Endodermal cell (in vitro differentiated cells): ENCODE measurements at regions not wholly inside any gene's neighbourhood (a gene's known extent, or its start where the extent isn't known, plus 50 kb on each side); places are given as distances from the start of the nearest gene placed in this dataset.

Source experiments
- DNase-seq: peaks from one replicate; pipeline ENCODE4 v3.0.0-alpha.2; 2017
- H3K27ac ChIP-seq: 2 replicates; pipeline ENCODE4 v1.5.1; 2013; ENCODE audit warnings: mild to moderate bottlenecking, low read depth, low read length, moderate library complexity
- H3K27me3 ChIP-seq: 2 replicates; pipeline ENCODE4 v1.6.1; 2013; ENCODE audit warnings: mild to moderate bottlenecking, low read length, moderate library complexity; ENCODE audit not compliant: insufficient read depth, control insufficient read depth, poor library complexity, severe bottlenecking
- H3K36me3 ChIP-seq: 2 replicates; pipeline ENCODE4 v1.7.0; 2013; ENCODE audit warnings: mild to moderate bottlenecking, low read length, moderate library complexity; ENCODE audit not compliant: control insufficient read depth, insufficient read depth
- H3K4me1 ChIP-seq: one replicate; pipeline ENCODE4 v1.7.0; 2013; ENCODE audit warnings: low read length; ENCODE audit not compliant: control insufficient read depth, insufficient read depth
- H3K4me3 ChIP-seq: 2 replicates; pipeline ENCODE4 v1.5.1; 2013; ENCODE audit warnings: mild to moderate bottlenecking, low read length, moderate library complexity
- H3K9ac ChIP-seq: 2 replicates; pipeline ENCODE4 v1.6.1; 2013; ENCODE audit warnings: mild to moderate bottlenecking, low read length, moderate library complexity; ENCODE audit not compliant: poor library complexity, severe bottlenecking; ENCODE audit errors: extremely low read depth
- H3K9me3 ChIP-seq: 2 replicates; pipeline ENCODE4 v1.6.1; 2013; ENCODE audit warnings: mild to moderate bottlenecking, low read length, moderate library complexity; ENCODE audit not compliant: control insufficient read depth
- H3K27ac Mint-ChIP-seq: 2 replicates; pipeline ENCODE4 v1.8.0; 2020; ENCODE audit warnings: mixed read lengths
- H3K27me3 Mint-ChIP-seq: 2 replicates; pipeline ENCODE4 v1.8.0; 2021; ENCODE audit warnings: mild to moderate bottlenecking, mixed read lengths; ENCODE audit not compliant: insufficient read depth
- H3K36me3 Mint-ChIP-seq: 2 replicates; pipeline ENCODE4 v1.8.0; 2020; ENCODE audit warnings: low read depth, mixed read lengths
- H3K4me1 Mint-ChIP-seq: 2 replicates; pipeline ENCODE4 v1.8.0; 2020; ENCODE audit warnings: mixed read lengths
- H3K4me3 Mint-ChIP-seq: 2 replicates; pipeline ENCODE4 v1.8.0; 2020; ENCODE audit warnings: mild to moderate bottlenecking, moderate library complexity, mixed read lengths
- H3K9me3 Mint-ChIP-seq: 2 replicates; pipeline ENCODE4 v1.8.0; 2020; ENCODE audit warnings: mild to moderate bottlenecking, mixed read lengths
- CTCF ChIP-seq: fragments of 200-600 bp; sonication (generic); conservative IDR thresholded peaks from 2 replicates; pipeline ENCODE4 v1.5.0; 2021; ENCODE audit warnings: antibody characterized with exemption, mild to moderate bottlenecking
- WGBS, 2 experiments: methylation state at CpG; one replicate each; pipeline versions ENCODE4 v1.1.5 to v1.1.7; 2013; ENCODE audit warnings: missing lambda C conversion rate in 2 of 2, mixed read lengths in 1 of 2; ENCODE audit not compliant: insufficient coverage in 1 of 2, insufficient read length in 1 of 2; 5-methylcytosine and 5-hydroxymethylcytosine counted together

- Histone ChIP-seq H3K9me3 (no peaks in the 10 kb centered on the region), H3K9ac (no peak overlapping the region), H3K36me3 (no peaks in the 10 kb centered on the region), H3K4me3 (no peak overlapping the region), H3K27me3 (no peaks in the 10 kb centered on the region), H3K27ac (no peak overlapping the region), H3K4me1 (peaks cover 4% of the 10 kb centered on the region)
- TF ChIP-seq CTCF, result no peak
- DNase-seq, result no peak
- H3K36me3 Mint-ChIP-seq, result no peaks in the 10 kb centered on the region
- H3K27me3 Mint-ChIP-seq, result peaks cover 5% of the 10 kb centered on the region
- no peaks in the 10 kb centered on the region for H3K9me3 Mint-ChIP-seq
- peaks cover 4% of the 10 kb centered on the region for H3K4me1 Mint-ChIP-seq
- H3K27ac Mint-ChIP-seq, result no peak overlapping the region
- H3K4me3 Mint-ChIP-seq, result no peak overlapping the region
These were observed 153.6 kb upstream of the KLF7 start for GRCh38 chr2:207319316-207319715.

DNA sequence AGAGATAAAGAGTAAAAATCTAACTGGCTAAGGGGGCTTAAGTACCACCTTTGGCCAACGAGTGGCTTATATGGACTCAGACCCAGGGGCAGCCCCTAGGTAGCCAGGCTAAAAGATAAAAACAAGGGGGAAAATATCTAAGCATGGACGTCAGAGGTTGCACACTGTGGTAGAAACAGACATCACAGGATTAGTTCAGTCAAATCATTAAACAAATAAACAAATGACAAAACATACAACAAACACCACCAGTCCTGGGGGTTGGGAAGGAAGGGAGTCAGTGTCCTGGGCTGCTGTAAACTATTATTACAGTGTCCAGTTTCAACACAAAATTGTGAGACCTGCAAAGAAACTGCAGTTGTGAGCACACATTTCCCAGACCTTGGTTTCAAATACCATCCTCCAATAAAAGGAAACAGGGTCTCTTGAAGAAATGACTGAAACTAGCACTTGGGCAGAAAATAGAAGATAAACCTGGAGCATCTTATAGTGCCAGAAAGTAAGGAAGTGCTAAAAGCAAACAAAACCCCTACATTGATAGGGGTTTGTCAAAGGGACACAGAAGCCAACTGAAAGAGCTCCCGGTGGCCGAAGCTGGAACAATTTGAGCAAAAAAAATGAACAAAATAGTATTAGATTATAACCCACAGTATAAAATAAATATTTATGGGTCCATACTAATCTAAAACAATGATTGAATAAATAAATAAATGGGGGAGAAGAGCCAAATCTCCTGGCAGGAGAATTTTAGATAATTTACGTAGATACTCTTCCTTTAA is 154.8 kb upstream of the KLF7 start:
- TF ChIP-seq CTCF, result peak; percentile 50

DNA sequence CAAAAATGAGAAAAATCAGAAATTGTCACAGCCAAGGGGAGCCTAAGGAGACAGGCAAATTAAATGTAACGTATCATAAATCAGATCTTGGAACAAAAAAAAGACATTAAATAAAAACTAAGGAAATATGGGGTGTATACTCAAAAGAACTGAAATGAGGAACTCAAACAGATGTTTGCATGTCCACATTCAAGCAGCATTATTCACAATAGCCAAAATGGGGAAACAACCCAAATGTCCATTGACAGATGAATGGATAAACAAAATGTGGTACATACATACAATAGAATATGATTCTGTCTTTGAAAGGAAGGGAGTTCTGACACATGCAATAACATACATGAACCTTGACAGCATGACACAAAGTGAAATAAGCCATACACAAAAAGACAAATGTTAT is 155.8 kb upstream of the KLF7 start:
- peaks cover 5% of the 10 kb centered on the region for H3K27me3 Mint-ChIP-seq
- no peaks in the 10 kb centered on the region for H3K4me1 Mint-ChIP-seq
- Histone ChIP-seq H3K36me3 (no peaks in the 10 kb centered on the region), H3K9ac (no peak overlapping the region), H3K9me3 (no peaks in the 10 kb centered on the region), H3K4me1 (no peaks in the 10 kb centered on the region), H3K27ac (no peak overlapping the region), H3K27me3 (no peaks in the 10 kb centered on the region), H3K4me3 (no peak overlapping the region)
- H3K9me3 Mint-ChIP-seq, result no peaks in the 10 kb centered on the region
- H3K4me3 Mint-ChIP-seq, result no peak overlapping the region
- no peaks in the 10 kb centered on the region for H3K36me3 Mint-ChIP-seq
- H3K27ac Mint-ChIP-seq, result no peak overlapping the region
- WGBS, 2 experiments, result 100% methylated on average over 1 of the region's 1 CpG; no CpG with 5 or more reads in 1 of the 2 experiments
- no peak for TF ChIP-seq CTCF
- DNase-seq, result no peak

More for the DNA sequence above, 154.8 kb upstream of the KLF7 start:
- no peak overlapping the region for H3K27ac ChIP-seq
- H3K9me3 Mint-ChIP-seq, result no peaks in the 10 kb centered on the region
- no peak overlapping the region for H3K4me3 ChIP-seq
- H3K9ac ChIP-seq, result no peak overlapping the region
- 96 to 100% methylated on average over 1 to 5 of the region's 5 CpGs for WGBS, 2 experiments
- peaks cover 5% of the 10 kb centered on the region for H3K27me3 Mint-ChIP-seq
- no peak overlapping the region for H3K27ac Mint-ChIP-seq
- H3K27me3 ChIP-seq, result no peaks in the 10 kb centered on the region
- H3K4me1 ChIP-seq, result no peaks in the 10 kb centered on the region
- no peaks in the 10 kb centered on the region for H3K9me3 ChIP-seq
- no peaks in the 10 kb centered on the region for H3K4me1 Mint-ChIP-seq
- H3K36me3 Mint-ChIP-seq, result no peaks in the 10 kb centered on the region
- no peaks in the 10 kb centered on the region for H3K36me3 ChIP-seq
- H3K4me3 Mint-ChIP-seq, result no peak overlapping the region
- DNase-seq, result no peak
